H1 (cell line): ENCODE measurements at regions not wholly inside any gene's neighbourhood (a gene's known extent, or its start where the extent isn't known, plus 50 kb on each side); places are given as distances from the start of the nearest gene placed in this dataset.

Source experiments
- CTCF ChIA-PET: fragments of 300-600 bp; sonication (Branson Sonifier 250); formaldehyde crosslinking; loops from one replicate; lab custom pipeline; 2021; ENCODE audit not compliant: partially characterized antibody; lab: Charles Lee
- POLR2A ChIA-PET: fragments of 300-600 bp; sonication (Branson Sonifier 250); formaldehyde crosslinking; loops from one replicate; lab custom pipeline; 2021; ENCODE audit warnings: inconsistent platforms; ENCODE audit not compliant: partially characterized antibody; lab: Charles Lee
- DNase-seq, 2 experiments: peaks; one replicate each; pipeline versions ENCODE4 v3.0.0 to v3.0.0-alpha.2; 2010 to 2022; ENCODE audit warnings: low spot score in 2 of 2, low read depth in 1 of 2, mixed read lengths in 1 of 2
- FAIRE-seq: peaks from 2 replicates; lab custom pipeline; 2011; peaks lifted over from hg19 to GRCh38; lab: Jason Lieb, UNC
- H2AFZ ChIP-seq: 2 replicates; pipeline ENCODE4 v1.8.1; 2012; ENCODE audit warnings: low read length, inconsistent platforms
- H2AK5ac ChIP-seq: 2 replicates; pipeline ENCODE4 v1.6.1; 2013; ENCODE audit warnings: low read depth, low read length
- H2BK120ac ChIP-seq: replicated peaks from 2 replicates; pipeline ENCODE3; 2013; ENCODE audit warnings: low read depth, low read length, inconsistent platforms
- H2BK12ac ChIP-seq: 2 replicates; pipeline ENCODE4 v1.6.1; 2013; ENCODE audit warnings: low read depth, low read length
- H2BK15ac ChIP-seq: 2 replicates; pipeline ENCODE4 v1.6.1; 2013; ENCODE audit warnings: low read length
- H2BK20ac ChIP-seq: 2 replicates; pipeline ENCODE4 v1.6.1; 2013; ENCODE audit warnings: low read length
- H2BK5ac ChIP-seq: 2 replicates; pipeline ENCODE4 v1.6.1; 2013; ENCODE audit warnings: low read depth, low read length
- H3K14ac ChIP-seq: 2 replicates; pipeline ENCODE4 v1.6.1; 2013; ENCODE audit warnings: inconsistent platforms; ENCODE audit not compliant: insufficient read length
- H3K18ac ChIP-seq: 2 replicates; pipeline ENCODE4 v1.6.1; 2013; ENCODE audit warnings: low read length; ENCODE audit errors: extremely low read depth
- H3K23ac ChIP-seq: 2 replicates; pipeline ENCODE4 v1.6.1; 2013; ENCODE audit warnings: inconsistent platforms; ENCODE audit not compliant: insufficient read length
- H3K23me2 ChIP-seq: 2 replicates; pipeline ENCODE4 v1.6.1; 2013; ENCODE audit warnings: low read depth, low read length
- H3K27ac ChIP-seq: 2 replicates; pipeline ENCODE4 v1.6.1; 2011; ENCODE audit warnings: low read depth, low read length, inconsistent platforms
- H3K27me3 ChIP-seq, 4 experiments: replicated peaks in 1 of 4; 1 replicate in 1 of 4; 2 replicates in 3 of 4; pipeline versions ENCODE4 v1.6.1 to v1.8.1; 2011 to 2013; ENCODE audit warnings: low read length in 3 of 4, mild to moderate bottlenecking in 3 of 4, inconsistent platforms in 2 of 4, mixed read lengths in 2 of 4, moderate library complexity in 1 of 4; ENCODE audit not compliant: control insufficient read depth in 3 of 4, insufficient read depth in 3 of 4; ENCODE audit errors: extremely low read depth in 1 of 4
- H3K36me3 ChIP-seq, 4 experiments: 2 replicates each; pipeline versions ENCODE4 v1.6.1 to v1.8.1; 2011 to 2013; ENCODE audit warnings: mild to moderate bottlenecking in 4 of 4, low read length in 3 of 4, moderate library complexity in 2 of 4, control low read depth in 1 of 4, inconsistent platforms in 1 of 4; ENCODE audit not compliant: insufficient read depth in 4 of 4, control insufficient read depth in 2 of 4
- H3K4ac ChIP-seq: replicated peaks from 2 replicates; pipeline ENCODE3; 2013; ENCODE audit warnings: low read length, low read depth, mixed read lengths, inconsistent platforms; ENCODE audit not compliant: insufficient read length
- H3K4me1 ChIP-seq, 4 experiments: replicated peaks in 1 of 4; 1 replicate in 1 of 4; 2 replicates in 3 of 4; pipeline versions ENCODE4 v1.6.1 to v1.8.1; 2011 to 2013; ENCODE audit warnings: low read length in 3 of 4, inconsistent platforms in 2 of 4, mixed read lengths in 1 of 4; ENCODE audit not compliant: insufficient read depth in 4 of 4, control insufficient read depth in 3 of 4
- H3K4me2 ChIP-seq, 2 experiments: 2 replicates each; pipeline versions ENCODE4 v1.6.1 to v1.8.1; 2011 to 2013; ENCODE audit warnings: low read depth in 2 of 2, low read length in 2 of 2, control low read depth in 1 of 2, inconsistent platforms in 1 of 2, mild to moderate bottlenecking in 1 of 2; ENCODE audit not compliant: insufficient read depth in 1 of 2
- H3K4me3 ChIP-seq, 4 experiments: fragments of 200-600, 300-600 bp in 1 of 4; sonication (generic), shearing (Covaris generic), sonication (Bioruptor Twin) in 1 of 4; 2 replicates each; pipeline versions ENCODE4 v1.5.1 to v1.8.1; 2011 to 2016; ENCODE audit warnings: low read length in 4 of 4, low read depth in 3 of 4, control low read depth in 2 of 4, inconsistent platforms in 2 of 4, mild to moderate bottlenecking in 2 of 4, mixed read lengths in 1 of 4, moderate library complexity in 1 of 4; ENCODE audit not compliant: insufficient read depth in 2 of 4; ENCODE audit errors: extremely low read depth in 1 of 4
- H3K56ac ChIP-seq: replicated peaks from 2 replicates; pipeline ENCODE3; 2013; ENCODE audit warnings: low read depth, mild to moderate bottlenecking, mixed read lengths, low read length, inconsistent platforms; ENCODE audit not compliant: insufficient read length
- H3K79me1 ChIP-seq: 2 replicates; pipeline ENCODE4 v1.6.1; 2013; ENCODE audit warnings: low read depth, low read length, control low read depth
- H3K79me2 ChIP-seq, 2 experiments: 2 replicates each; pipeline versions ENCODE4 v1.6.1 to v1.8.1; 2012 to 2013; ENCODE audit warnings: low read length in 2 of 2, mild to moderate bottlenecking in 2 of 2, inconsistent platforms in 1 of 2; ENCODE audit not compliant: insufficient read depth in 2 of 2, control insufficient read depth in 1 of 2
- H3K9ac ChIP-seq, 4 experiments: replicated peaks in 1 of 4; 1 replicate in 1 of 4; 2 replicates in 3 of 4; pipeline versions ENCODE4 v1.6.1 to v1.8.1; 2011 to 2013; ENCODE audit warnings: low read depth in 3 of 4, low read length in 3 of 4, control low read depth in 2 of 4, mild to moderate bottlenecking in 2 of 4, moderate library complexity in 2 of 4, inconsistent platforms in 1 of 4; ENCODE audit errors: extremely low read depth in 1 of 4
- H3K9me3 ChIP-seq, 2 experiments: 2 replicates each; pipeline versions ENCODE4 v1.6.1 to v1.8.1; 2012 to 2013; ENCODE audit warnings: mild to moderate bottlenecking in 2 of 2, moderate library complexity in 2 of 2, control low read depth in 1 of 2, inconsistent platforms in 1 of 2, low read depth in 1 of 2, low read length in 1 of 2, mixed read lengths in 1 of 2; ENCODE audit not compliant: insufficient read depth in 2 of 2
- H4K20me1 ChIP-seq, 2 experiments: replicated peaks in 1 of 2; 2 replicates each; pipeline versions ENCODE3 to v1.8.1; 2011 to 2013; ENCODE audit warnings: inconsistent platforms in 2 of 2, low read length in 2 of 2, mild to moderate bottlenecking in 1 of 2; ENCODE audit not compliant: insufficient read depth in 2 of 2, control insufficient read depth in 1 of 2
- H4K5ac ChIP-seq: 2 replicates; pipeline ENCODE4 v1.6.1; 2013; ENCODE audit warnings: low read length, low read depth, mixed read lengths, inconsistent platforms; ENCODE audit not compliant: insufficient read length
- H4K8ac ChIP-seq: 2 replicates; pipeline ENCODE4 v1.8.0; 2013; ENCODE audit warnings: mild to moderate bottlenecking, moderate library complexity, low read length, inconsistent platforms; ENCODE audit not compliant: insufficient read depth; ENCODE audit errors: extremely low read depth
- H4K91ac ChIP-seq: replicated peaks from 2 replicates; pipeline ENCODE3; 2013; ENCODE audit warnings: low read length, mixed read lengths, inconsistent platforms; ENCODE audit not compliant: insufficient read length
- ATF2 ChIP-seq: IDR thresholded peaks from 2 replicates; pipeline ENCODE4 v1.6.1; 2012; ENCODE audit warnings: low read length, inconsistent platforms
- CTCF ChIP-seq, 3 experiments: IDR thresholded peaks; 1 replicate in 2 of 3; 2 replicates in 1 of 3; pipeline versions ENCODE4 v1.5.1 to v1.6.1; 2011; ENCODE audit warnings: low read length in 3 of 3, mild to moderate bottlenecking in 3 of 3, inconsistent platforms in 2 of 3, low read depth in 1 of 3, moderate library complexity in 1 of 3; ENCODE audit not compliant: insufficient read depth in 1 of 3; ENCODE audit errors: control extremely low read depth in 1 of 3
- EP300 ChIP-seq, 2 experiments: IDR thresholded peaks; 1 replicate in 1 of 2; 2 replicates in 1 of 2; pipeline ENCODE4 v1.6.1; 2011 to 2012; ENCODE audit warnings: low read depth in 2 of 2, low read length in 2 of 2, mild to moderate bottlenecking in 2 of 2, borderline replicate concordance in 1 of 2, inconsistent platforms in 1 of 2, moderate library complexity in 1 of 2
- GTF2F1 ChIP-seq: IDR thresholded peaks from 2 replicates; pipeline ENCODE4 v1.6.1; 2012; ENCODE audit warnings: low read depth, low read length, improper control_type of control experiment, borderline replicate concordance
- WGBS, 2 experiments: shearing (Covaris generic) in 1 of 2; methylation state at CpG; one replicate each; pipeline versions ENCODE4 v1.1.6 to v1.1.7; 2013 to 2015; ENCODE audit warnings: low lambda C conversion rate in 2 of 2, mixed read lengths in 2 of 2, inconsistent platforms in 1 of 2, low coverage in 1 of 2, missing lambda C conversion rate in 1 of 2; ENCODE audit not compliant: insufficient replicate concordance in 2 of 2, insufficient coverage in 1 of 2, insufficient read length in 1 of 2; ENCODE audit errors: extremely low coverage in 1 of 2, missing lambda C conversion rate in 1 of 2; 5-methylcytosine and 5-hydroxymethylcytosine counted together

- Histone ChIP-seq H2AK5ac (0 out of 2 replicates have a peak overlapping the region, but pooled peaks have one; percentile 39), H3K14ac (no peak overlapping the region), H3K79me2 (no peaks in the 10 kb centered on the region), H3K27me3 (no peaks in the 10 kb centered on the region), H3K9me3 (no peaks in the 10 kb centered on the region), H3K23ac (no peak overlapping the region), H3K27ac (no peak overlapping the region), H3K4me1 (peaks cover 0 to 4% (median 0%) of the 10 kb centered on the region in 4 experiments; a peak in 3 of 7 replicates), H2BK120ac (no peak overlapping the region), H2AFZ (no peak overlapping the region), H3K23me2 (peaks cover 9% of the 10 kb centered on the region; the same call in 1 of the 2 replicates), H2BK15ac (no peak overlapping the region), H3K56ac (no peak overlapping the region), H3K18ac (no peak overlapping the region), H4K5ac (no peak overlapping the region), H3K4ac (no peak overlapping the region), H3K9ac (no peak overlapping the region), H2BK5ac (no peak overlapping the region), H3K79me1 (no peaks in the 10 kb centered on the region), H2BK20ac (no peak overlapping the region), H3K36me3 (no peaks in the 10 kb centered on the region), H3K4me2 (no peak overlapping the region), H4K8ac (no peak overlapping the region)
- FAIRE-seq (no peak), DNase-seq (no peak)
- ChIA-PET CTCF (interaction anchor here (1.2 kb wide), 1 partner anchor 120 kb away, joined by 5 read pairs; no protein-coding TSS in a partner anchor), POLR2A (no interaction called here)
- WGBS, 2 experiments, result 95 to 100% methylated on average over 1 of the region's 1 CpG
- no peak for TF ChIP-seq GTF2F1
- TF ChIP-seq ATF2, result no peak
- TF ChIP-seq EP300 (IDR thresholded peaks at IDR 0.05; ENCODE audit: borderline replicate concordance in 1 of 2, low read depth in 2 of 2, low read length in 2 of 2), result no peak
- TF ChIP-seq CTCF (IDR thresholded peaks at IDR 0.05; ENCODE audit: control extremely low read depth in 1 of 3, insufficient read depth in 1 of 3, low read depth in 1 of 3, low read length in 3 of 3), result no peak
- TF ChIP-seq, all 59 proteins: peak for 0
- H3K4me3 ChIP-seq, result no peak overlapping the region
- H2BK12ac ChIP-seq, result no peak overlapping the region
- H4K20me1 ChIP-seq, result peaks cover 0 to 2% of the 10 kb centered on the region in 2 experiments
- H4K91ac ChIP-seq, result peak overlapping the region; percentile 30
Measured at GRCh38 chr17:5913641-5914040, 156.5 kb upstream of the WSCD1 start.
